Effector memory CD8-positive, alpha-beta T cell (primary cell): ENCODE measurements at regions not wholly inside any gene's neighbourhood (a gene's known extent, or its start where the extent isn't known, plus 50 kb on each side); places are given as distances from the start of the nearest gene placed in this dataset.
A peak's percentile ranks its signal among the peaks of the same experiment; 100 is the strongest.

Experiments
- ATAC-seq: fragments of 150-1000 bp; cut with Tn5 transposase; replicated peaks from 2 replicates; pipeline ENCODE4 v1.10.0; 2021; ENCODE audit warnings: mild to moderate bottlenecking, moderate library complexity
- DNase-seq, 3 experiments: peaks; one replicate each; pipeline ENCODE4 v3.0.0; 2021
- H3K27ac Mint-ChIP-seq, 2 donors: one replicate each; pipeline ENCODE4 v1.8.0; 2022; ENCODE audit warnings: mild to moderate bottlenecking in 2 of 2, mixed read lengths in 2 of 2, moderate library complexity in 2 of 2
- H3K27me3 Mint-ChIP-seq, 2 donors: one replicate each; pipeline ENCODE4 v1.8.0; 2022; ENCODE audit warnings: mixed read lengths in 2 of 2
- H3K36me3 Mint-ChIP-seq: one replicate; pipeline ENCODE4 v1.8.0; 2022; ENCODE audit warnings: mild to moderate bottlenecking, moderate library complexity, mixed read lengths; ENCODE audit not compliant: insufficient read depth
- H3K4me1 Mint-ChIP-seq, 2 donors: one replicate each; pipeline ENCODE4 v1.8.0; 2022; ENCODE audit warnings: low read depth in 2 of 2, mixed read lengths in 2 of 2
- H3K4me3 Mint-ChIP-seq, 2 donors: one replicate each; pipeline ENCODE4 v1.8.0; 2022; ENCODE audit warnings: mild to moderate bottlenecking in 2 of 2, mixed read lengths in 2 of 2, moderate library complexity in 2 of 2
- H3K9me3 Mint-ChIP-seq, 2 donors: one replicate each; pipeline ENCODE4 v1.8.0; 2022; ENCODE audit warnings: mixed read lengths in 2 of 2

DNA sequence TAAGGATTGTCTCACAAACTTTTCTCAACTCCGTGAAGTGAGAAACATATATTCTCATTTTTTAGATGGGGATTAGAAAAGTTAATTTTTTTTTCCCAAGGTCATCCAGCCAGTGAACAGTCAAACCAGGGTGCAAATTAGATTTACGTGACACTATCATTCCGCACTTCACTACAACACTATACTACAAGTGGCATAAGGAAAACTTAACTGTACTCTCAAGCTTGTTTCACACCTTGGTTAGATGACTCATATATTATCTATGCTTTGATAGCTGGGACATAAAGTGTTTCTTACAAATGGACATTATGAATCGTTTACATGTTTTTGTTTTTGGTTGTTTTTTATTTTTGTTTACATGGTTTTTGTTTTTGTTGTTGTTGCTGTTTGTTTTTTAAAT, 525.7 kb downstream of the PPARGC1A start:
- H3K36me3 Mint-ChIP-seq = no peaks in the 10 kb centered on the region
- H3K4me3 Mint-ChIP-seq = no peak overlapping the region
- peaks cover 2 to 3% of the 10 kb centered on the region in 2 donors for H3K9me3 Mint-ChIP-seq
- DNase-seq (no peak), ATAC-seq (no peak)
- no peaks in the 10 kb centered on the region for H3K27me3 Mint-ChIP-seq
- H3K4me1 Mint-ChIP-seq = no peaks in the 10 kb centered on the region
- no peak overlapping the region for H3K27ac Mint-ChIP-seq

DNA sequence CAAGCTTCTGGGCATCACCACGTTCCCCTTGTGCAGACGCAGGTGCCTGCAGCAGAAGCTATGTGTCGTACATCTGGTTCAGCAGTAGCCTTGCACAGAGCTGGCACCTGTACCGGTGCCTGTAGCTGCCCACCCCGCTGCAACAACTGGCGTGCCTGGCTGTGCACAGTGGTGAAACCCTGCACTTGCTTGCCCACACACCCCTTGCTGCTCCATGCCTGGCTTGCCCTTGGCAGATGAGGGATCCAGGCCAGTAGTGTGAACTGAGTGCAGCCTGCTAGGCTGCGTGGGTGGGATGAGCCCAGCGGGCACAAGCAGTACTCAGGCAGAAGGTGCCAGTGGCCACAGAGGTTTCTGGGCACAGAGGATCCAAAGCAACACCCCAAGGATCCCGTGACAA, 528.4 kb downstream of the PPARGC1A start:
- Mint-ChIP-seq H3K9me3 (peaks cover 0 to 2% of the 10 kb centered on the region in 2 donors), H3K4me3 (no peak overlapping the region), H3K36me3 (no peaks in the 10 kb centered on the region), H3K4me1 (no peaks in the 10 kb centered on the region), H3K27ac (no peak overlapping the region), H3K27me3 (no peaks in the 10 kb centered on the region)
- no peak for ATAC-seq
- DNase-seq = no peak

DNA sequence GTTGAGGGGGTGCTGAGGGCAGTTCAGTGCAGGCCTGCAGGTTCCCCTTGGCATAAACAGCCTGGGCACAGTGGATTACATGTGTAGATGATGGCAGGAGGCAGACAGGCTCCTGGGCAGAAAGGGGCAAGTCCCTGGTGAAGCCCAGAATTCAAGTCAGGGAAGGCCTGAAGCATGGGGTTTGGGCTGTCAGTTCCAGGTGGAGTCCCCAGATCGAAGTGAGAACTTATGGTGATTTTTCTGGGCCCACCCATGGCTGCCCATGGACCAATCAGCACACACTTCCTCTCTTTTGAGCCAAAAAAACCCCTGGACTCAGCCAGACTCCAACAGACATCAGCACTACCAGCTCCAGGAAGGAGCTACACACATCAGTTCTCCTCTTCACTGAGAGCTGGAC, 529.1 kb downstream of the PPARGC1A start:
- no peaks in the 10 kb centered on the region for H3K4me1 Mint-ChIP-seq
- no peaks in the 10 kb centered on the region for H3K27me3 Mint-ChIP-seq
- H3K9me3 Mint-ChIP-seq = peaks cover 2% of the 10 kb centered on the region in 2 donors
- no peak for DNase-seq
- H3K36me3 Mint-ChIP-seq = no peaks in the 10 kb centered on the region
- no peak overlapping the region for H3K27ac Mint-ChIP-seq
- no peak overlapping the region for H3K4me3 Mint-ChIP-seq
- ATAC-seq = no peak

DNA sequence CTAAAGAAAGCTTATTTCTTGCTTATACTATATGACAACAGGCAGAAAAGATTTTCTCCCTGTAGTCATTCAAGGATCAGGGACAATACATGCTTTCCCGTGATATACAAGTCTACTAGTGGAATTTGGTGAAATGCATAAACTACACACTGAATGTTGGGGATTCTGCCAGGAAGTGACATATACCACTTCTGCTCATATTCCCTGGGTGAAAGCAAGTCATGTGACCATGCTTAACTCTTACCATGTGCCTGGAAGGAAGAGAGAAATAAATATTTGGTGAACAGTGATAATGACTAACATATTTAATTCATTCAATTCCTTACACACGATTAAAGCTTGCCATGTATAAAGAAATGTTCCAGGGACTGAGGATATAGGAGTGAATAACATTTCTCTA, 534.6 kb downstream of the PPARGC1A start:
- Mint-ChIP-seq H3K4me1 (no peaks in the 10 kb centered on the region), H3K9me3 (peaks cover 2 to 6% of the 10 kb centered on the region in 2 donors), H3K27me3 (no peaks in the 10 kb centered on the region), H3K27ac (no peak overlapping the region), H3K36me3 (no peaks in the 10 kb centered on the region), H3K4me3 (no peak overlapping the region)
- ATAC-seq = no peak
- no peak for DNase-seq

DNA sequence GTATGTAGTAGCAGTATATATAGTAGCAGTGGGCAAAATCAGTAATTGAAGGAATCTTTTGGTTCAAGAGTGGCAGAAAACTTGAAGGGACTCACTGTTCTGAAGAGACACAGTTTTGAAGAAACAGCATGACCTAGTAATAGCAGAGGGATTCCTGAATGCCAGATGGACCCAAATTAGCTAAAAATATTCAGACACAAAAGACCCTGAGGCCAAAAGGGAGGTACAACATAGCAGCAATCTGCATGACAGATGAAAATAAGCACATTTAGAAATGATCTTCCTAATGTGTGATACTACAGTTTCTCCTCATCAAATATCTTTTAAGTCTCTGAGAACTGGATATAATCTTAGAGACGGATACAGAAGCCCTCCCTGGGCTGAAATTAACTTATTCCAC, 536.6 kb downstream of the PPARGC1A start:
- DNase-seq = no peak
- no peaks in the 10 kb centered on the region for H3K4me1 Mint-ChIP-seq

DNA sequence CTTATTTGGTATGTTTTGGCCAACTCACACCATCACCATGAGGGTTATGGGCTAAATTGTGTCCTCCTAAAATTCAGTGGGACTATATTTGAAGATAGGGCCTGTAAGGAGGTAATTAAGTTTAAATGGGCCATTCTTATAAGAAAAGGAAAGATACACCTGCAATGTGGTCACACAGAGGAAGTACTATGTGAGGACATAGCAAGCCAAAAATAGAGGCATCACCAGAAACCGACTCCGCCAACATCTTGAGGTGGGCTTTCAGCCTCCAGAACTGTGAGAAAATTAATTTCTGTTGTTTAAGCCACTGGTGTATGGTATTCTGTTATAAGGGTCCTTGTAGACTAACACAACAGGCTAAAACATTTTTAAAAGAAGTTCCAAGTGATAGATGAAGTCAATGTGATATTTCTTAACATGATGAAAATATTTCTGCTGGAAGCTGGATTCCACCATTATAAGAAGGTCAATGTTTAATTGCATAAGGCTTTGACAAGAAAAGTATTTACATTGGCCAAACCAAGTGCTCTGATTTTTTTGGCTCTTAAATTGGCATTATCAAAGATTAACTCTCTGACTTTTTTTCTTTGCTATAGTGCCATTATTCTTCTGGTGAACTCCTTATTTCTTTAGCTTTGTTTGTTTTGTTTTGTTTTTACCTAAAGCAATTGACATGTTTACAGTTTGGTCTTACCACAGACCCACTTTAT, 540.9 kb downstream of the PPARGC1A start:
- no peak overlapping the region for H3K27ac Mint-ChIP-seq
- H3K9me3 Mint-ChIP-seq = peaks cover 7 to 14% of the 10 kb centered on the region in 2 donors
- no peak for ATAC-seq
- H3K27me3 Mint-ChIP-seq = no peaks in the 10 kb centered on the region
- no peaks in the 10 kb centered on the region for H3K4me1 Mint-ChIP-seq
- DNase-seq = no peak
- H3K36me3 Mint-ChIP-seq = no peaks in the 10 kb centered on the region
- no peak overlapping the region for H3K4me3 Mint-ChIP-seq

More for the DNA sequence above, 536.6 kb downstream of the PPARGC1A start:
- H3K27ac Mint-ChIP-seq = no peak overlapping the region
- peaks cover 2 to 6% of the 10 kb centered on the region in 2 donors for H3K9me3 Mint-ChIP-seq
- H3K27me3 Mint-ChIP-seq = no peaks in the 10 kb centered on the region
- H3K36me3 Mint-ChIP-seq = no peaks in the 10 kb centered on the region
- no peak overlapping the region for H3K4me3 Mint-ChIP-seq
- ATAC-seq = no peak

DNA sequence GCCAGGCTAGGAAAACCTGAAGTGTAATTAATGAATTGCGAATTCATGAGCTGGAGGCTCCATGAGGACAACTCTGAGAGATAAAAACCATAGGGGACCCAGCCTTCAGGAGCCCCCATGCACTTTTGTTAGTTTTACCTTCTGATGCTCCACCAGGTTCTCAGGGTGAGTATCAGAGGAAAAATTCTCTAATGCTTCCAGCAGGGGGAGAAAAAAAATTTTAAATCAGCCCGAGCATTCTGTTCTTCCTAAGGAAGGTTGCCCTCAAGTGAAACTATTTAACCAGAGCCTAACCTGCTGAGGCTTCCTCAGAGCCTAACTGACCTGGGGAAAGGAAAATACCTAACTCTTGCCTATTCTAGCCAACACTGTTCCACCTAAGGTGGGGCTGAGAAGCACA, 552.6 kb downstream of the PPARGC1A start:
- no peaks in the 10 kb centered on the region for H3K4me1 Mint-ChIP-seq
- H3K36me3 Mint-ChIP-seq = no peaks in the 10 kb centered on the region
- H3K27me3 Mint-ChIP-seq = no peaks in the 10 kb centered on the region
- no peak overlapping the region for H3K27ac Mint-ChIP-seq
- peaks cover 12 to 13% of the 10 kb centered on the region in 2 donors for H3K9me3 Mint-ChIP-seq
- ATAC-seq (no peak), DNase-seq (no peak)
- no peak overlapping the region for H3K4me3 Mint-ChIP-seq

DNA sequence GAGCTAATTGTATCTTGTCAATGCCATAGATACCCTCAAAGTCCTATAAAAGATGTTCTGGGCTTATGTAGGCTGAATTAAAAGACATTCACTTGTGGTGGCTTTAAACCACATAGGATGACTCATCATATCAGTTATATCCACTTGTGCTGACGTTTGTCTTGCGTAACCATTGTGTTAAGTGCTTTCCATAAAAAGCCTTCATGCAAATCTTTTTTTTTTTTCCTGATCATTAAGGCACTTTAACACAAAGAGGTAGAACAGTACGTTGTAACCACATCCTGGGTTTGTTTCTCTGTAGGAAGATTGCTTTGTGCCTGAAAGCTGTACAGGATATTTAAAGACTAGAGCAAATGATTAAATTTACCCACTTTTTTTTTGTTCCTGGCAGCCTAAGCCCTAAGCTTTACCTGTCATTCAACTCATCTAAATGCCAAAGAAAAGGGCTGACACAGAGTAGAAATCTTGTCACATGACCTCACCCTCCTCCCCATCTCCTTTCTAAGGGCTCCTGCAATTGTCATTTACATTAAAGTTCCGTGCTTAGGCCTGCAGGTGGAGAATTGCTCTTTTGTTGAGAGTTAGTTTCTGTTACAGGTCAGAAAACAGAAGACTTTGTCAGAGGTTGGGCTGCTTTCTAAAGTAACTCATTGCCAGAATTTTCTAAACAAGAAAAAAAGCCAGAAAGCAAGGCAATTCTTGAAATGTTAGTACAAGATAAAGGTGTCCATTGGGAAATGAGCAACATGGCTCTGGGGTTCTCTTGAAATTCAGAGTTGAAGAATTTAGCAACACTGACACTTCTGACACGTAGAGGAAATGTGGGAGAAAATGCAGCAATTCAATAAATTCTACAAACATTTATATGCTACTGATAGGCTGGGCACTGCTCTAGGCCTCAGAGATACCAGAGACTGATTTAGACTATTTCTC, 555.6 kb downstream of the PPARGC1A start:
- Mint-ChIP-seq H3K27ac (no peak overlapping the region), H3K9me3 (peaks cover 6% of the 10 kb centered on the region in 2 donors), H3K36me3 (no peaks in the 10 kb centered on the region), H3K4me1 (no peaks in the 10 kb centered on the region), H3K27me3 (no peaks in the 10 kb centered on the region), H3K4me3 (no peak overlapping the region)
- DNase-seq = no peak
- peak; percentile 79 for ATAC-seq

DNA sequence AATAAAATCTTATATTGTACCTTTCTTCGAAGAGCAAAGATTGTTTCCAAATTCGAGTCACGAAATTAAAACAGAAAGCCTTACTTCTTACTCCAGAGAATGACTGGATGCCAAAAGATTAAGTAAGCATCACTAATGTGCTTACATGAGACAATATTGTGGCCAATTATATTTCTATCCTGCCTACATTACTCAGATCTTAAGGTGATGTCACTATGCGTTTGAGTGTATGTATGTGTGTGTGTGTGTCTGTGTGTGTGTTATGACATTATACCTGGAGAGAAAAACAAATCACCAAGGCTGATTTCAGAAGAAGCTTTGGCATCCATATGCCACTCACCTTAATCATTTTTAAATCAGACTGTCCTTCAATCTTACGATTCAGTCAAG, 556.3 kb downstream of the PPARGC1A start:
- Mint-ChIP-seq H3K4me3 (no peak overlapping the region), H3K27me3 (no peaks in the 10 kb centered on the region), H3K4me1 (no peaks in the 10 kb centered on the region), H3K36me3 (no peaks in the 10 kb centered on the region), H3K27ac (no peak overlapping the region), H3K9me3 (peaks cover under 1 to 4% of the 10 kb centered on the region in 2 donors)
- ATAC-seq (peak; percentile 43), DNase-seq (no peak)

DNA sequence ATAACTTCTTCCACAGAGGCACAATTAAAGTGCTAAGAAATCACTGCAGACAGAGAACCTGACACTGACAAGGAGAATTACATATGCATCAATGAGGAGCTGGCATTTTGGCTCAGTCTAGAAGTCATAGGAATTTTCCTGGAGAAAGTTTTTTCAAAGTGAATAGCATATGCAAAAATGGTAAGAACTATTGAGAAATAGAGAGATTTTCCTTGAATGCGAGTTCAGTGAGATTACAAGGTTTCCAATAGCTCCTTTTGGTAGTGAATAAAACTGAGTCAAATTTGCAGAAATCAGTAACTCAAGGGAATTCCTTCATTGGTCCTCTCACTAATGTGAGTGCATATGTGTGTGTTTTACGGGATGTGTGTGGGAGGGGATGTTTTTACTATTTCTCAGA, 557.5 kb downstream of the PPARGC1A start:
- ATAC-seq (no peak), DNase-seq (no peak)
- peaks cover 0 to 4% of the 10 kb centered on the region in 2 donors for H3K9me3 Mint-ChIP-seq
- no peaks in the 10 kb centered on the region for H3K36me3 Mint-ChIP-seq
- no peaks in the 10 kb centered on the region for H3K27me3 Mint-ChIP-seq
- no peaks in the 10 kb centered on the region for H3K4me1 Mint-ChIP-seq
- H3K4me3 Mint-ChIP-seq = no peak overlapping the region
- no peak overlapping the region for H3K27ac Mint-ChIP-seq

DNA sequence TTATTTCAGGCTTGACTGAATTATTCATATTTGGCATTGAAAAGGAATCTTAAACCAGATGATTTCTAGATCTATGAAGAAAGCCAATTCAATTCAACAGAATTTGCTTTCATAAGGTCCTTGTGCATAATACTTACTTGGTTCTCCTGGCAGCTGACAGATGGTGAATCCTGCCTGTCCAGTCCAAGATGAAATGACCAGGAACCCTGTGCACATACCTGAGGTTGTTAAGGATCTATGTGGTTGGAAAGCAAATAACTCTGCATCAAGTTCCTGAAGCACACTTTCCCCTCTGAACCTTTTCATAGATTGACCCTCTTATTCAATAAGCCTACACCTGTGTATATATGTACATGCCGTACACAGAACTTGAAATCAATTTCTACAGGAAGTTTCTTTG, 562.7 kb downstream of the PPARGC1A start:
- Mint-ChIP-seq H3K4me1 (no peaks in the 10 kb centered on the region), H3K9me3 (peaks cover 0 to 7% of the 10 kb centered on the region in 2 donors), H3K4me3 (no peak overlapping the region), H3K27ac (no peak overlapping the region), H3K36me3 (no peaks in the 10 kb centered on the region), H3K27me3 (no peaks in the 10 kb centered on the region)
- ATAC-seq (no peak), DNase-seq (no peak)

DNA sequence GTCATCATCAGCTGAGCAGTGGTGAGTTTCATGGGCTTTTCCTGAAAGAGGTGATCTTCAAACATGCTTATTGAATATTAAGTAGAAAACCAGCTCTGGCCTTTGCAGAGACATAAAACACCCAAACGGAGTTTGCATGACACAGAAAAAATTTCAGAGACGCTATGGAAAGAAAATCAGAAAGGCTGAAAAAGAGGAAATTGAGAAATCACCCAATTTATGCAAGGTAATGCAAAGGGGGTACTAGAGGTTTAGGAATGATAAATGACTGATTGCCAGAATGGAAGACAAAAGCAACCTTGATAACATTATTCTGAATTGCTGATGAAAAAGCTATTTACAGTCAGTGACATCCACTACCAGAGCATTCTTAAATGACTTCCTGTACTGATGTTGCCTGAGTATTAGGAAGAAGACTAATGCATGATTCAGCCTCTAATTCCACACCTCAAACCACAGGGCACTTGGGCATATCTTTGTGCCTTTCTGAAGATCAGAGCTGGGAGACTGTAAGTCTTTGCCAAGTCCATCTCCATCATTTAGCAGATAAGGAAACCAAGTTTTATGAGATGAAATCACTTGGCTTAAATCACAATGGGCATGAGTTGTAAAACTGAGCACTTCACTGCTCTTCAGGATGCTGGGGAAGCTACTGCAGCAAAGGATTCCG, 565.7 kb downstream of the PPARGC1A start:
- no peak for DNase-seq
- Mint-ChIP-seq H3K4me3 (no peak overlapping the region), H3K27me3 (no peaks in the 10 kb centered on the region), H3K9me3 (peaks cover 3 to 15% of the 10 kb centered on the region in 2 donors), H3K4me1 (no peaks in the 10 kb centered on the region), H3K27ac (no peak overlapping the region), H3K36me3 (no peaks in the 10 kb centered on the region)
- ATAC-seq = no peak

DNA sequence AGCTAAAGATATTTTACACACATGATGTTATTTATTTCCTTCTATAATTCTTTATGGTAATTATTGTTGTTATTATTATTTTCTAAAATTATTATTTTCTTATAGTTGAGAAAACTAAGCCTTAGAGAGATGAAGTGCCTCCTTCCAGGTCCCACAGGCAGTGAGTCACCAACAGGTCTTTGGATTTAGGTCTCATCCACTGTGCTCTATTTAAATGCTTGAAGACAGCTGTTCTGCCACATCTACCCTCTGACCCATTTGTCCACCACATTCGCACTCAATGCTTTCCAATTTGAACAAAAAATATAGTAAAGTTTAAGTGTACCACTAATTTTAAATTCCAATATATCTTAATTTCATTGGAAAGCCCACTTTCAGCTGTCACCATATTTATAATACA, 566.4 kb downstream of the PPARGC1A start:
- no peak overlapping the region for H3K4me3 Mint-ChIP-seq
- H3K27ac Mint-ChIP-seq = no peak overlapping the region

More for the DNA sequence above, 566.4 kb downstream of the PPARGC1A start:
- Mint-ChIP-seq H3K9me3 (peaks cover 6 to 15% of the 10 kb centered on the region in 2 donors), H3K36me3 (no peaks in the 10 kb centered on the region), H3K4me1 (no peaks in the 10 kb centered on the region), H3K27me3 (no peaks in the 10 kb centered on the region)
- ATAC-seq = no peak
- DNase-seq = no peak
